Glutamatergic neuron (in vitro differentiated cells): ENCODE measurements at regions not wholly inside any gene's neighbourhood (a gene's known extent, or its start where the extent isn't known, plus 50 kb on each side); places are given as distances from the start of the nearest gene placed in this dataset.

ENCODE experiments used
- DNase-seq: peaks from one replicate; pipeline ENCODE4 v3.0.0; 2022
- H3K27ac Mint-ChIP-seq: one replicate; pipeline ENCODE4 v1.8.0; 2020; ENCODE audit warnings: mild to moderate bottlenecking, mixed read lengths, inconsistent platforms; ENCODE audit not compliant: unreplicated experiment
- H3K27me3 Mint-ChIP-seq: one replicate; pipeline ENCODE4 v1.8.0; 2020; ENCODE audit warnings: mild to moderate bottlenecking, moderate library complexity, mixed read lengths, inconsistent platforms; ENCODE audit not compliant: unreplicated experiment
- H3K36me3 Mint-ChIP-seq: one replicate; pipeline ENCODE4 v1.8.0; 2020; ENCODE audit warnings: mild to moderate bottlenecking, mixed read lengths, inconsistent platforms; ENCODE audit not compliant: unreplicated experiment
- H3K4me1 Mint-ChIP-seq: one replicate; pipeline ENCODE4 v1.8.0; 2020; ENCODE audit warnings: mild to moderate bottlenecking, low read depth, mixed read lengths, inconsistent platforms; ENCODE audit not compliant: unreplicated experiment
- H3K4me3 Mint-ChIP-seq: one replicate; pipeline ENCODE4 v1.8.0; 2020; ENCODE audit warnings: mild to moderate bottlenecking, mixed read lengths, inconsistent platforms; ENCODE audit not compliant: unreplicated experiment
- H3K9me3 Mint-ChIP-seq: one replicate; pipeline ENCODE4 v1.8.0; 2020; ENCODE audit warnings: mild to moderate bottlenecking, moderate library complexity, mixed read lengths, inconsistent platforms; ENCODE audit not compliant: unreplicated experiment
- TF ChIP-seq, protein P1 (sequence below): fragments of 200-600 bp; sonication (generic); IDR thresholded peaks from one replicate; pipeline ENCODE4 v1.5.0; 2021; ENCODE audit not compliant: partially characterized antibody, unreplicated experiment

DNA sequence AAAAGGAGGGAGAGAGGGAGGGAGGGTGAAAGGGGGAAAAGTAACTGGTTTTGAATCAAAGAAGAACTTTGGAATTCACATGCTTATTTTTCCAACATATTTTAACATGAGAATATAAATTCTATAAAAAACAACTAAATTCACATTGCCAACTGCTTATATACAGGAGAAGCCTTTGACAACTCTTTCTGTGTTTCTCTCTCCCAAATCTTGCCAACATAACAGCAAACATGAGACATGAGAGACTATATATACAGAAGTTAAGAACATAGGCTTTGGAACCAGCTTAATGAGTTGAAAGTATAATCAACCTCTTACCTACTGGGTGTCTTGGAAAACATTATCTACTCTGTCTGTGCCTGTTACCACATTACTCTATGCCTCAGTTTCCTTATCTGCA lies 493.3 kb downstream of the RFC3 start:
- Mint-ChIP-seq H3K36me3 (no peaks in the 10 kb centered on the region), H3K4me1 (peaks cover 1% of the 10 kb centered on the region), H3K27me3 (peaks cover 2% of the 10 kb centered on the region), H3K9me3 (peaks cover 2% of the 10 kb centered on the region), H3K27ac (no peak overlapping the region), H3K4me3 (no peak overlapping the region)
- no peak for DNase-seq
- TF ChIP-seq, protein P1, sequence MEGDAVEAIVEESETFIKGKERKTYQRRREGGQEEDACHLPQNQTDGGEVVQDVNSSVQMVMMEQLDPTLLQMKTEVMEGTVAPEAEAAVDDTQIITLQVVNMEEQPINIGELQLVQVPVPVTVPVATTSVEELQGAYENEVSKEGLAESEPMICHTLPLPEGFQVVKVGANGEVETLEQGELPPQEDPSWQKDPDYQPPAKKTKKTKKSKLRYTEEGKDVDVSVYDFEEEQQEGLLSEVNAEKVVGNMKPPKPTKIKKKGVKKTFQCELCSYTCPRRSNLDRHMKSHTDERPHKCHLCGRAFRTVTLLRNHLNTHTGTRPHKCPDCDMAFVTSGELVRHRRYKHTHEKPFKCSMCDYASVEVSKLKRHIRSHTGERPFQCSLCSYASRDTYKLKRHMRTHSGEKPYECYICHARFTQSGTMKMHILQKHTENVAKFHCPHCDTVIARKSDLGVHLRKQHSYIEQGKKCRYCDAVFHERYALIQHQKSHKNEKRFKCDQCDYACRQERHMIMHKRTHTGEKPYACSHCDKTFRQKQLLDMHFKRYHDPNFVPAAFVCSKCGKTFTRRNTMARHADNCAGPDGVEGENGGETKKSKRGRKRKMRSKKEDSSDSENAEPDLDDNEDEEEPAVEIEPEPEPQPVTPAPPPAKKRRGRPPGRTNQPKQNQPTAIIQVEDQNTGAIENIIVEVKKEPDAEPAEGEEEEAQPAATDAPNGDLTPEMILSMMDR, result no peak

DNA sequence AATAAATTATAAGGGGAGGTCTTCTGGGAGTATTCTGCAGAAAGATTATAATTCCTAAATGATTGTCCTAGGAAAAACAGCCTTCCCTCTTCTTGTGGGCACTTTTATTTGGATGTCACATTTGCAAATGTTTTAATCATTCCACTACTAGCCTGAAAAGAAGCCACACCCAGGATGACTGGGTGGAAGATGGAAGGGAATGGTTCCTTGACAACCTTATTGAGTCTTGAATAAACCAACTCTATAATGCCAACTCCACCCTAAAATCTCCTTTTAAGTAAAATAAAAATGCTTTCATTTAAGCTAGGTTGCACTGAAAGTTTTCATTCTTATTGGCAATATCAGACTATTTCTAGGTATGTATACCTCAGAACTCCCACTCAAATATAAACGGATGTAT lies 494.6 kb downstream of the RFC3 start:
- Mint-ChIP-seq H3K4me1 (peaks cover 1% of the 10 kb centered on the region), H3K27ac (no peak overlapping the region), H3K9me3 (peaks cover 2% of the 10 kb centered on the region), H3K27me3 (peaks cover 4% of the 10 kb centered on the region), H3K36me3 (no peaks in the 10 kb centered on the region), H3K4me3 (no peak overlapping the region)
- TF ChIP-seq, protein P1, result no peak
- no peak for DNase-seq

DNA sequence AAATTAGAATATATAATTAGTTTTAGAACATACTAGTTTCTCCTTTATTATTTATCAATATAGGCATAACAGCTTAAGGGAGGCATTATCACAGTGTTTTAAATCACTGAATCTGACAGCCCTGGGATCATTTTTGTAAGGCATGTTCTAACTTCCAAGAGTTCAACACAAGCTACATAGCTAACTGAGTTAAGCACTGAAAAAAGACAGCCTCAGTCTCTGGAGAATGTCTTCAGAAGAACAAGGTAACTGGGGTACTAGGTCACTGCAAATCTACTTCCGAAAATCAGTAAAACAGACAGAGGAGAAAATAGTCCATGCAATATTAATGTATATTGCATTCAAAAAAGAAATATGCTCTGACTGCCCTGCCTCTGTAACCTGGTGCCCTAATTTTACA lies 502.1 kb downstream of the RFC3 start:
- Mint-ChIP-seq H3K4me1 (no peaks in the 10 kb centered on the region), H3K27ac (no peak overlapping the region), H3K9me3 (no peaks in the 10 kb centered on the region), H3K27me3 (peaks cover 4% of the 10 kb centered on the region), H3K4me3 (no peak overlapping the region), H3K36me3 (no peaks in the 10 kb centered on the region)
- TF ChIP-seq, protein P1, result no peak
- DNase-seq, result no peak

DNA sequence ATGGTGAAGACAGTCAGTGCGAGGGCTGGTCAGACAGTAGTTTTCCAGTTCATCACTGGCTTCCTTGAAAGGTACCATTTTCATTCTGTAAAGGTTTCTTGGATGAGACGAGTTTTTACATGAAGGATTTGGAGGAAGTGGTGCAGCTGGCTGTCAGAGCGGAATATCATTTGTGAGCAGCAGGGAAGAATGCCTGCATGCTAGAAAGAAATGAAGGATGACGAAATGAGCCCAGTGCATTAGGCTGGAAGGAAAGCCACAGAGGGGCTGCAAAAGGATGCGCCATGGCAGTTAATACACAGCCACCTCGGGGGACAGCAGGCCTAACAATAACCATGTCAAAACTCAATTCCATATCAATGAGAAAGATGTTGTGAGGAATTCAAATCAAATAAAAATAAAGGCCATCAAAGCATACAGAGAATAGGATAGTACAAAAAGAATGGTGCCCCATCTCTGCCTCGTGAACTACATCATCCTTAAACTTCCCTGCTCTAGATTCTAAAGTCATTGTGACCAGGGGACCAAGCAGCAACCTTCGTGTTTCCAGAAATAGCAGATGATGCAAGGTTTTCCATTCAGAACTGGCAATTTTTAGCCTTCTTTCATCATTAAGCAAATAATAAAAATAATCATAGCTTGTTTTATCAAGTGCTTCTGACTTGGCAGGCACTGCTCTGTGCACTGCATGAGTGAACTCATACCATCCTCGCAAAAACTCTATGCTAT lies 504.2 kb downstream of the RFC3 start:
- no peak for DNase-seq
- Mint-ChIP-seq H3K4me3 (no peak overlapping the region), H3K27me3 (no peaks in the 10 kb centered on the region), H3K9me3 (no peaks in the 10 kb centered on the region), H3K4me1 (no peaks in the 10 kb centered on the region), H3K36me3 (no peaks in the 10 kb centered on the region), H3K27ac (no peak overlapping the region)
- TF ChIP-seq, protein P1, result no peak

DNA sequence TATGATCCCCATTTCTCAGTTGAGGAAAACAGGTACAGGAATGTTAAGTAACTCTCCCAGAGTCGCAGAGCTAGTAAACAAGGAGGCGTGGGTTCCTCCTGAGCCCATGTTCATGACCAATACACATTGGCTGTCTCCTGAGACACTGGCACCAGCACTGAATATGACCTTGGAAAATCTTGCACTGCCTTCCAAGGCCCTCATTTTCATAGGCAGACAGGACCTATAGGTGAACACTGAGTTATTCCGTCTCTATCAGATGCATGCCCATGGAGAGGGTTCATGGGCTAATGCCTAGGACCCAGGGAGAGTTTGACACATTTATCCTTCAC lies 504.8 kb downstream of the RFC3 start:
- H3K36me3 Mint-ChIP-seq, result no peaks in the 10 kb centered on the region

More for the DNA sequence above, 504.8 kb downstream of the RFC3 start:
- TF ChIP-seq, protein P1, result no peak
- H3K9me3 Mint-ChIP-seq, result no peaks in the 10 kb centered on the region
- H3K27ac Mint-ChIP-seq, result no peak overlapping the region
- H3K4me1 Mint-ChIP-seq, result no peaks in the 10 kb centered on the region
- H3K4me3 Mint-ChIP-seq, result no peak overlapping the region
- no peak for DNase-seq
- no peaks in the 10 kb centered on the region for H3K27me3 Mint-ChIP-seq
